Gastrocnemius medialis (tissue), 4 donors: ENCODE measurements at regions not wholly inside any gene's neighbourhood (a gene's known extent, or its start where the extent isn't known, plus 50 kb on each side); places are given as distances from the start of the nearest gene placed in this dataset.
A peak's percentile ranks its signal among the peaks of the same experiment; 100 is the strongest.
"Not testable (repeated sequence)": the region's sequence is repeated elsewhere in the genome, so short reads cannot be mapped to it uniquely, and the experiment has no call there.

Source experiments
- ATAC-seq, 2 donors: fragments of 150-250 bp; one replicate each; pipeline ENCODE4 v1.9.1; 2016
- DNase-seq, 2 donors: peaks; one replicate each; pipeline ENCODE4 v3.0.0-alpha.2; 2019
- H3K27ac ChIP-seq, 4 donors: fragments of 200-600 bp; sonication (generic); 1 replicate in 1 of 4; 2 replicates in 3 of 4; pipeline ENCODE4 v1.5.1; 2016 to 2018; ENCODE audit warnings: mild to moderate bottlenecking in 2 of 4, moderate library complexity in 1 of 4
- H3K27me3 ChIP-seq, 3 donors: fragments of 200-600 bp; sonication (generic) in 2 of 3; 1 replicate in 1 of 3; 2 replicates in 2 of 3; pipeline versions ENCODE4 v1.5.1 to v1.6.0; 2016 to 2019; ENCODE audit warnings: mild to moderate bottlenecking in 1 of 3, moderate library complexity in 1 of 3
- H3K36me3 ChIP-seq, 2 donors: fragments of 200-600 bp; sonication (generic) in 1 of 2; one replicate each; pipeline ENCODE4 v1.5.1; 2017 to 2018
- H3K4me1 ChIP-seq, 2 donors: fragments of 200-600 bp; sonication (generic) in 1 of 2; one replicate each; pipeline ENCODE4 v1.5.1; 2016 to 2017; ENCODE audit warnings: mild to moderate bottlenecking in 2 of 2
- H3K4me3 ChIP-seq, 4 donors: fragments of 200-600 bp; sonication (generic) in 3 of 4; 1 replicate in 1 of 4; 2 replicates in 3 of 4; pipeline ENCODE4 v1.5.1; 2016 to 2019; ENCODE audit warnings: mild to moderate bottlenecking in 2 of 4
- H3K9me3 ChIP-seq, 3 donors: fragments of 200-600 bp; sonication (generic) in 2 of 3; 1 replicate in 1 of 3; 2 replicates in 2 of 3; pipeline ENCODE4 v1.5.1; 2016 to 2019
- CTCF ChIP-seq, 5 experiments: fragments of 450-650 bp in 3 of 5; fragments of 200-600 bp in 2 of 5; sonication (generic) in 2 of 5; IDR thresholded peaks in 4 of 5; conservative IDR thresholded peaks in 1 of 5; 1 replicate in 4 of 5; 2 replicates in 1 of 5; pipeline ENCODE4 v1.5.1; 2016 to 2019; ENCODE audit warnings: antibody characterized with exemption in 5 of 5, mild to moderate bottlenecking in 3 of 5, moderate library complexity in 3 of 5
- POLR2A ChIP-seq, 2 donors: fragments of 450-650 bp; IDR thresholded peaks; one replicate each; pipeline ENCODE4 v1.6.1; 2017; ENCODE audit warnings: antibody characterized with exemption in 2 of 2, mild to moderate bottlenecking in 2 of 2, moderate library complexity in 2 of 2
- in situ Hi-C, 4 donors: fragments of 200-750 bp; cut with MboI; loops; one replicate each; pipeline versions ENCODE4 v1.15.0 to v1.8.0; 2017; ENCODE audit warnings: low sequenced_read_pairs in 4 of 4
- intact Hi-C: fragments of 100-400 bp; cut with DNase I; formaldehyde crosslinking; loops from one replicate; pipeline ENCODE4 v1.15.1; 2023; ENCODE audit warnings: low total_unique reads

- no peaks in the 10 kb centered on the region for H3K27me3 ChIP-seq
- TF ChIP-seq POLR2A (IDR thresholded peaks at IDR 0.05) (no peak), CTCF (IDR thresholded peaks at IDR 0.05 in 4 of 5, conservative IDR thresholded peaks at IDR 0.05 in 1 of 5) (no peak)
- DNase-seq (no peak), ATAC-seq (peak in 1 of 2 donors; percentile 18)
- no peaks in the 10 kb centered on the region for H3K4me1 ChIP-seq
- intact Hi-C loops: no loop called here
- no peaks in the 10 kb centered on the region for H3K9me3 ChIP-seq
- no peaks in the 10 kb centered on the region for H3K36me3 ChIP-seq
- no peak overlapping the region for H3K4me3 ChIP-seq
- in situ Hi-C loops: no loop called here
- peak overlapping the region; percentile 2 to 49 (median 34) for H3K27ac ChIP-seq
Observed at GRCh38 chr5:68070591-68071281, 144.8 kb upstream of the PIK3R1 start.

- intact Hi-C loops (no loop called here), in situ Hi-C loops (no loop called here)
- Histone ChIP-seq H3K9me3 (no peaks in the 10 kb centered on the region), H3K36me3 (no peaks in the 10 kb centered on the region), H3K27me3 (no peaks in the 10 kb centered on the region), H3K27ac (peak overlapping the region in 3 of 4 donors; percentile 23 to 56 (median 34)), H3K4me3 (no peak overlapping the region), H3K4me1 (no peaks in the 10 kb centered on the region)
- ATAC-seq (peak in 1 of 2 donors; percentile 51), DNase-seq (no peak)
- TF ChIP-seq CTCF (IDR thresholded peaks at IDR 0.05 in 4 of 5, conservative IDR thresholded peaks at IDR 0.05 in 1 of 5): no peak
- no peak for TF ChIP-seq POLR2A (IDR thresholded peaks at IDR 0.05)
Observed at GRCh38 chr5:68067976-68068603, 147.5 kb upstream of the PIK3R1 start.

GRCh38 chr5:68067291-68067690 is 148.3 kb upstream of the PIK3R1 start:
- no peaks in the 10 kb centered on the region for H3K9me3 ChIP-seq
- H3K27ac ChIP-seq: peak overlapping the region in 2 of 4 donors; percentile 34 to 56
- no peak overlapping the region for H3K4me3 ChIP-seq
- DNase-seq (no peak), ATAC-seq (peak; percentile 71 to 85)
- H3K4me1 ChIP-seq: no peaks in the 10 kb centered on the region
- intact Hi-C loops: no loop called here
- in situ Hi-C loops: no loop called here
- H3K27me3 ChIP-seq: no peaks in the 10 kb centered on the region
- TF ChIP-seq POLR2A (IDR thresholded peaks at IDR 0.05): no peak
- TF ChIP-seq CTCF (IDR thresholded peaks at IDR 0.05 in 4 of 5, conservative IDR thresholded peaks at IDR 0.05 in 1 of 5): no peak
- no peaks in the 10 kb centered on the region for H3K36me3 ChIP-seq

GRCh38 chr5:68066277-68066955 is 149.1 kb upstream of the PIK3R1 start:
- intact Hi-C loops: no loop called here
- TF ChIP-seq POLR2A (IDR thresholded peaks at IDR 0.05): no peak
- no peak for TF ChIP-seq CTCF (IDR thresholded peaks at IDR 0.05 in 4 of 5, conservative IDR thresholded peaks at IDR 0.05 in 1 of 5)
- Histone ChIP-seq H3K36me3 (no peaks in the 10 kb centered on the region), H3K27ac (no peak overlapping the region), H3K4me3 (no peak overlapping the region), H3K9me3 (no peaks in the 10 kb centered on the region), H3K27me3 (no peaks in the 10 kb centered on the region), H3K4me1 (no peaks in the 10 kb centered on the region)
- in situ Hi-C loops: no loop called here
- ATAC-seq: no peak
- no peak for DNase-seq

GRCh38 chr5:68065321-68065720 is 150.2 kb upstream of the PIK3R1 start:
- DNase-seq, ATAC-seq, H3K36me3 ChIP-seq, H3K4me3 ChIP-seq, intact Hi-C loops, H3K9me3 ChIP-seq, H3K4me1 ChIP-seq, H3K27me3 ChIP-seq, in situ Hi-C loops, H3K27ac ChIP-seq: not testable (repeated sequence)
